ENCODE measurements at regions not wholly inside any gene's neighbourhood (a gene's known extent, or its start where the extent isn't known, plus 50 kb on each side); places are given as distances from the start of the nearest gene placed in this dataset.

DNA sequence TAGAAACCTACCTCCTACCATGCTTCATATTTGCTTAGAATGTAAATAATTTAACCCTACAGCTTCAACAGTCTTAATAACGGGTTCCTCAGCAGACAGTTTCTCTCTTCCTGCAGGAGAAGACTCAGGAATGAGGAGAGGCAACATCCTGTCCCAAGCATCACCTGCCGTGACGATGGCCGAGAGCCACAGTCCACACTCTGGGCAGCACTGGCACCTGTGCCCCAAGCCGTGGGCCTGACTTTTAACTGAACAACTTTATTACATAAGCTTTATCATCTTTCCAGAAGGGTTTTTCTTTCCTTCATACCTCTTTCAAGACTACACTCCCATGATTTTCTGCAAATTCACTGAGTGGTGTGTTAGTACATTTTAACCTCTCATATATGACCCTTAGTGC, 856.0 kb downstream of the GALR1 start:
- no peaks in the 10 kb centered on the region for H3K27me3 ChIP-seq (ENCODE audit: low read depth)
- H3K36me3 ChIP-seq (replicated peaks) = no peaks in the 10 kb centered on the region
- in situ Hi-C loops (cut with MboI; ENCODE audit: low sequenced_read_pairs) = no loop called here
- H3K4me3 ChIP-seq = no peak overlapping the region
- no peaks in the 10 kb centered on the region for H3K4me1 ChIP-seq
- DNase-seq (ENCODE audit: low spot score in 2 of 2) = no peak
- no peaks in the 10 kb centered on the region for H3K9me3 ChIP-seq

DNA sequence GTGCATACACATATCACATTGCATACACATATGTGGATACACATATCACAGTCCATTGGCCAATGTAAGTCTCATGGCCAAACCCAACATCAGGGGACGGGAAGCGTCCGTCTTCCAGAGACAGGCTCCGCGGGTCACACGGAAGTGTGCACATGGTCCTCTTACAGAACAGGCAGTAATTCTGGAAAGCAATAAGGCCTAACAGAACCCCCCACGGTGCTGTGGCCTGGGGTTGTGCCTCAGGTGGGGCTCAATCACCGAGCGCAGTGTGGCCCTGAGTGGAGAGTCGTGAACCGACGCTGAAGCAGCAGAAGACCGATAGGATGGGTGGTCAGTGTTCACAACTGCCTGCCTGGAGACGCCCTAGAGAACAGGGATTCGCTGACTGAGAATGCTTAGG, 857.3 kb downstream of the GALR1 start:
- Histone ChIP-seq H3K9me3 (no peaks in the 10 kb centered on the region), H3K4me3 (no peak overlapping the region), H3K36me3 (replicated peaks) (no peaks in the 10 kb centered on the region), H3K27me3 (ENCODE audit: low read depth) (no peaks in the 10 kb centered on the region), H3K4me1 (no peaks in the 10 kb centered on the region)
- no peak for DNase-seq (ENCODE audit: low spot score in 2 of 2)
- in situ Hi-C loops (cut with MboI; ENCODE audit: low sequenced_read_pairs) = no loop called here

DNA sequence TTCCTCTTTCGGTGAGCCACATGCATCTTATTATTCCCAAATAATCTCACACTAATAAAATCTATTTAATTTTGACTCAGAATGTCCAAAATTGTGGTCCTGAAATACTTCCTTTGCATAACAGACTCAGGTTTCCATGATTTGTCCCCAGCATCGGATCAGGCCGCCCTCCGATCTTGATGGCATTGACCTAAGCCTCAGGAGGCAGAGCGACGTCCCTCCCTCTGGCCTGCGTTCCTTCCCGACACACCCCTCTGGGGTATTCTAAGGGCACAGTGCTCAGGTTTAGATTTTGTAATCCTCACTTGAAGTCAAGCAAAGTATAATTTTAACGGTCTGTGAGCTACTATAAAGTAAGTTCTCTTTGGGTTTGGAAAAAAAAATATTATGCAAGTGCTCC, 857.7 kb downstream of the GALR1 start:
- in situ Hi-C loops (cut with MboI; ENCODE audit: low sequenced_read_pairs) = no loop called here

DNA sequence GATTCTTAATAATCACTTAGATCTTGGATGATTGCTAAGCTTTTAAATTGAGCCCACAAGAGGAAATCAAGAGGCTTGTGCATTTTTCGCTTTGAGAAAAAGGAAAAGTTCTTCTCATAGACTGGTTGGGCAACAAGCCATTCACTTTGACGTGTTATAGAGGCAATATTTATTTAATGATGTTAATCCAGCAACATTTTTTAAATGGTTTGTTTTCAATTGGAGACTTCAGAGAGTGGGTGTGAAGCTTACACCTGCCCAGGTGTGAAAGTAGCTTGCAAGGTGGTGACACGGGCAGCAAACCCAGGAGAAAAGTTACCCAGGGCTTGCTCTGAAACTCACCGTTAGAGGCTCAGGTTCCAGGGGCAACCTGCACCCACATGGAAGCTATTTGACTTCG, 858.9 kb downstream of the GALR1 start:
- no peak overlapping the region for H3K4me3 ChIP-seq
- no peaks in the 10 kb centered on the region for H3K9me3 ChIP-seq
- DNase-seq (ENCODE audit: low spot score in 2 of 2) = no peak
- in situ Hi-C loops (cut with MboI; ENCODE audit: low sequenced_read_pairs) = no loop called here
- H3K4me1 ChIP-seq = no peaks in the 10 kb centered on the region
- no peaks in the 10 kb centered on the region for H3K27me3 ChIP-seq (ENCODE audit: low read depth)
- no peaks in the 10 kb centered on the region for H3K36me3 ChIP-seq (replicated peaks)

More for the DNA sequence above, 857.7 kb downstream of the GALR1 start:
- H3K4me1 ChIP-seq = no peaks in the 10 kb centered on the region
- no peak overlapping the region for H3K4me3 ChIP-seq
- H3K9me3 ChIP-seq = no peaks in the 10 kb centered on the region
- no peak for DNase-seq (ENCODE audit: low spot score in 2 of 2)
- no peaks in the 10 kb centered on the region for H3K36me3 ChIP-seq (replicated peaks)
- no peaks in the 10 kb centered on the region for H3K27me3 ChIP-seq (ENCODE audit: low read depth)

DNA sequence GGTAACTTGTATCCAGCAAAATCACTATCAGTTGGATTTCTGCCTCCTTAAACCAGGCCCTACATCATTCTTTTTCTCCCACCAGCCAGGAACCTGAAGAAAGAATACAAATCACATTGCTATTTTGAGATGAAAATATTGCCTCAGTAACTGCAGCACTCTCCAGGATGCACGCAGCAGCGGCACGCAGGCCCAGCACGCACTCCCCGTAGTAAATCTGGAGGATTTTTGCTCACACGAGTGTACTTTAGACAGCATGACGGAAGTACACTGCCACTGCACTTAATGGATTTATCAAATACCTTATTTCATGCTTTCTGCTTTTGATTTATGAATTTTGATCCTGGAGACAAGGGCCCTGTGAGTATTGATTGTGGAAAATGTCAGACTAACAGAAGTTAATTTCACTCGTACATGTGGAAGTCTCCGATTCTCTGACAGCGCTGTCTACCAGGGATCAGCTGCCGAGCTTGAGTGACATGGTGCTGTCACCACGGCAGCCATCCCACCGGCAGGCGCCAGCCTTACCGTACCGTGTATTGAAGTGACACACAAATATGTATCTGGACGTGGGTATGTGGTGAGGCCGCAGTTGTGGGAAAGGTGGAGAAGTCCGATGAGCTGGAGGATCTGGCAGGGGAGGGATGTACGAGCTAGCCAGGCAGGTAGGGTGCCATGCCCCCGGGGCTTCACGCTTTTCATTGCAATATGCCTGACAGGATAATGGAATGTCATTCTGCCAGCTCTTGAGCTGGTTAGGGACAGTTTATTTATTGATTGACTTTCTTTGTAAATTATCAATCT, 863.7 kb downstream of the GALR1 start:
- no peak for DNase-seq (ENCODE audit: low spot score in 2 of 2)
- H3K27me3 ChIP-seq (ENCODE audit: low read depth) = no peaks in the 10 kb centered on the region
- H3K9me3 ChIP-seq = no peaks in the 10 kb centered on the region
- H3K4me1 ChIP-seq = no peaks in the 10 kb centered on the region
- H3K36me3 ChIP-seq (replicated peaks) = no peaks in the 10 kb centered on the region
- in situ Hi-C loops (cut with MboI; ENCODE audit: low sequenced_read_pairs) = no loop called here
- no peak overlapping the region for H3K4me3 ChIP-seq

DNA sequence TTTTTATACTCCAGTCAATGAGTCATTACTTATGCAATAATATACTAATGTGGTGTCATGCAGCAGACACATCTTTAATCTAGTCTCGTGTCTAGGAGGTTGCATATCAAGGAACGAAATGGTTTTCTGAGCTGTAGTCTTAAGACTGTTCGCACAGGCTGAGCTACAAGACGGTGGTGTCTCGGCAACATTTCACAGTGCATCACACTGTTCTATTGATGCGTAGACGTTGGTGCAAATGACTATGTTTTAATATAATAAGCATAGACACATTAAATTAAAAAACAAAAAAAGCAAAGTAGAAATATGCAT, 864.2 kb downstream of the GALR1 start:
- Histone ChIP-seq H3K4me1 (no peaks in the 10 kb centered on the region), H3K27me3 (ENCODE audit: low read depth) (no peaks in the 10 kb centered on the region), H3K4me3 (no peak overlapping the region), H3K9me3 (no peaks in the 10 kb centered on the region), H3K36me3 (replicated peaks) (no peaks in the 10 kb centered on the region)
- in situ Hi-C loops (cut with MboI; ENCODE audit: low sequenced_read_pairs) = no loop called here
- DNase-seq (ENCODE audit: low spot score in 2 of 2) = no peak

DNA sequence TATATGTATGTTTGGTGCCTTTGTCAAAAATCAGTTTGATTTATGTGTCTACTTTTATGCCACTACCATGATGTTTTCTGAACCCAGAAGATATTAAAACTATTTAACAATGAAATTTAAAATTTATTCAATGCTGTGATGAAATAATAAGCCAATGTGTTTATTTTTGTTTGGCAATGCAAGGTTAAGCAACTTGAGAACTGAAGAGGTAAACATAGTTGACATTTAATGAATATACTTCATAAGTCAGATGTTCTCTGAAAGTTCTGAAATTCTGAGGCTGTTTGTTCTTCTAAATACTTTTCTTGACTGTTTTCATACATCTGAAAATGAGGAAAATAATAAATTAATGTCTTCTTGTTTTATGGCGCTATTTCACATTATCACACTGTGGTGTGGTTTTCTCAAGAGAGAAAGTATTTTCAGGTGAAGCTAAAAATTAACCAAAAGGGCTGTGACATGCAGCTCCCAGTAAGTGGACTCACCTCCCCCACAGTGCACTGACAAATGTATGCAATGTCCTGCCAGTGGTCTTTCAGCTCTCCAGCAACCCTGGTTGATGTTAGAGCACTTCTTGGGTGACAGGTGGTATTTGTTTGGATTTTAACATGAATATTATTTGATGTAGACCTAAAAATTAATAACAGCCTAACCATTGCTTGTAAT, 863.6 kb upstream of the SALL3 start:
- Histone ChIP-seq H3K27me3 (ENCODE audit: low read depth) (no peaks in the 10 kb centered on the region), H3K4me3 (no peak overlapping the region), H3K9me3 (no peaks in the 10 kb centered on the region), H3K36me3 (replicated peaks) (no peaks in the 10 kb centered on the region), H3K4me1 (no peaks in the 10 kb centered on the region)
- DNase-seq (ENCODE audit: low spot score in 2 of 2) = no peak
- in situ Hi-C loops (cut with MboI; ENCODE audit: low sequenced_read_pairs) = no loop called here

DNA sequence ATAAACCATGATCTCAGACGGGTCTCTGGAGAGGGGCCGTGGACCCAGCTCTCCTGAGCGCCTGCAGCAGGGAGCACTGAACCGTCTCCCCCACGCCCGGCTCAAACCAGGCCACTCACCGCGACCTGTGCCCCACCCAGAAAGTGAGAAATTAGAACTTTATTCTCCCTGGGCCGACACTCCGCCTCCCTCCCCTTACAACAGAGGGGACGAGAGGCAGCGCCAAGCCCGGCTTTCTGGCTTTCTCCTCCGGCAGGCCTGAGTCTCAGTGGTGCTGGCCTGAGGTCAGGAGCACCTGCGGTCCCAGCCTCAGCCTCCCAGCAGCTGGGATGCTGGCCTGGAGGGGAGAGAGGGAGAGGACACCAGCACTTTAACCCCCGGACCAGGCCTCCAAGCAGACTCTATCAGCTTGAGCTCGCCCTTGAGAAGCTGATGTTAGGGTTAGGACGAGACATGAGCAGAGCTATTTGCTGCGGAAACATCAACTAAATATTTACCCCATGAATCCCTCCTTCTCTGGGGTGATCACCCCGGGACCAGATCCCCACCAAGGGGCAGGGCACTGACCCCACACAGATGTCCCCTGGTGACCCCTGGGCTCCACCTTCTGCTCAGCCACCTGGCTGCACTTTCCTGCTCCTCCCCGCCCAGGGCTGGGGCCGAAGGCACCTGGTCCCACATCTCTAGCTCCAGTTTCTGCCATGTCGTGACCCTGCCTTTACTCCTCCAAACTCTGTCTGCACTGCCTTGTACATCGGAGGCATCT, 856.3 kb upstream of the SALL3 start:
- Histone ChIP-seq H3K9me3 (no peaks in the 10 kb centered on the region), H3K27me3 (ENCODE audit: low read depth) (no peaks in the 10 kb centered on the region), H3K36me3 (replicated peaks) (no peaks in the 10 kb centered on the region), H3K4me1 (no peaks in the 10 kb centered on the region), H3K4me3 (no peak overlapping the region)
- no peak for DNase-seq (ENCODE audit: low spot score in 2 of 2)
- in situ Hi-C loops (cut with MboI; ENCODE audit: low sequenced_read_pairs) = no loop called here

DNA sequence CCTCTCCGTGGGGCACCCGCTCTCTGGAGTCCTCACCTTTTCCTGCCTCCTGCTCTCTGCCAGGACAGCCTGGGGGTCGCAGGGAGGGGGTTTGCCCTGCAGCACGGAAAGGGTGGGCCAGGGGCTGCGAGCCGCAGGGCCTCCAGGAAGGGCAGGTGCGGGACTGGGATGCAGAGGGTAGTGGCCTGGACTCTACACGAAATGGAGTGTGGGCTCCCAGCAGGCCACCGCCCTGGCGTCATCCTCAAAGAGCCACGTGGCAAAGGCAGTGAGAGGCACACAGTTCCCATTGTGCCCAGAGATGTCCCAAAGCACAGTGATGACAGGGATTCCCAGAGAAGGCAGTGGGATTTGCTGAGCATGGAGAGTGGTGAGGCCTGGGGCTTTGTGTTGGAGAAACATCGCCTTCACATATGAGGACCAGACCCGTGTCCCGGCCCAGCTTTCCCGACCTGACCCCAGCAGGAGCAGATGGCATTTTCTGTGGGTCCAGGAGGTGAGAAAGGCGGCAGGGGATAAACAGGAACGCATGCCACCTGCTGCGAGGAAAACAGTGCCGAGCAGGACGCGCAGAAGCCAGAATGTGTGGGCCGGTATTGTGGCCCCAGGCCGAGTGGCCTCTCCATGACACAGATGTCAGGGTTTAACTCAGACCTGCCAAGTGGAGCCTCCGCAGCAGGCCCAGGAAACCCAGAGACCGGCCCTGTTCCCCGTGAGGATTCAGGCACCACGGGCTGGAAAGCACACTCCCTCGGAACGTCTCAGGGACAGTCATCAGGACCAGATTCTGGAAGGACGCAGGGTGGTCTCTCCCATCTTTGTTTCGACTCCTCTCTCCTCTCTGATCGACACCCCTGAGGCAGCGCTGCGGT, 855.5 kb upstream of the SALL3 start:
- in situ Hi-C loops (cut with MboI; ENCODE audit: low sequenced_read_pairs) = no loop called here
- Histone ChIP-seq H3K4me1 (no peaks in the 10 kb centered on the region), H3K36me3 (replicated peaks) (no peaks in the 10 kb centered on the region), H3K27me3 (ENCODE audit: low read depth) (no peaks in the 10 kb centered on the region), H3K4me3 (no peak overlapping the region), H3K9me3 (no peaks in the 10 kb centered on the region)
- no peak for DNase-seq (ENCODE audit: low spot score in 2 of 2)

DNA sequence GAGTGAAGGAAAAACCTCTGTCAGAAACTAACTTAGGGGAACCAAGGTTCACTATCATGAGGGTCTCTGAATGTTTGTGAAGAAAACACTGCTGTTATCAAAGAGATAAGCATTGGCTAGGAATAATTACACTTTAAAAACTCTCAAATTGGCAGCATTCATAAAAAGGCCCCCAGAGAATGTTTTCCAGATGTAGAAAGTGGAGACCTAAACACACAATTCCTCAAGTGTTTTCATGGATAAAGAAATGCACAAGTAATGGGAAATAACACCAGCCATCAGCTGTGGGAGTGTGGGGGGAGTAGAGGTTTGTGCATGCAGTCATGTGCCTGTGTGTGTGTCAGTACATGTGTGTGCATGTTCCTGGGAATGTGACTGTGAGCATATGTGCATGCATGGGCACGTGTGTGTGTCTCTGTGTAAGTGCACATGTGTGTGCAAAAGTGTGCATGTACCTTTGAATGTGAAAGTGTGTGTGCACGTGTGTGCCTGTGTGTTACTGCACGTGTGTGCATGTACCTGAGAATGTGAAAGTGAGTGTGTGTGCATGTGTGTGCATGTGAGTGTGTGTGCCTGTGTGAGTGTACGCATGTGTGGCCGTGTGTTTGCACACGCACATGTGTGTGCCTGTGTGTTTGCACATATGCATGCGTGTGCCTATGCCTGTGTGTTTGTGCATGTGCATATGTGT, 854.3 kb upstream of the SALL3 start:
- in situ Hi-C loops (cut with MboI; ENCODE audit: low sequenced_read_pairs) = no loop called here
- H3K4me1 ChIP-seq = no peaks in the 10 kb centered on the region
- H3K4me3 ChIP-seq = no peak overlapping the region
- H3K9me3 ChIP-seq = no peaks in the 10 kb centered on the region
- no peaks in the 10 kb centered on the region for H3K36me3 ChIP-seq (replicated peaks)
- H3K27me3 ChIP-seq (ENCODE audit: low read depth) = no peaks in the 10 kb centered on the region
- no peak for DNase-seq (ENCODE audit: low spot score in 2 of 2)

DNA sequence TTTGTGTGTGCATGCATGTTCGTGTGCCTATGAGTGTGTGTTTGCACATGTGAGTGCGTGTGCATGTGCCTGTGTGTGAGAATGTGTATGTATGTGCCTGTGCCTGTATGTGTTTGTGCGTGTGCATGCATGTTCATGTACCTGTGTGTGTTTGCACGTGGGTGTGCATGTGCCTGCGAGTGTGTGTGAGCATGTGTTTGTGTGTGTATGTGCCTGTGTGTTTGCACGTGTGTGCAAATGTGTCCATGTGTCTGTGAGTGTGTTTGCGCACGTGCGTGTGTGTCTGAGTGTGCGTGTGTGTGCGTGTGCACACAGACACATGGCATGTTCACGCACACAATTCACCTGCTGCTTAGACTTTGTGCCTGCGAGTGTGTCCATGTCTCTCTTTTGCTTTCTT, 853.5 kb upstream of the SALL3 start:
- no peak overlapping the region for H3K4me3 ChIP-seq
- no peaks in the 10 kb centered on the region for H3K27me3 ChIP-seq (ENCODE audit: low read depth)
- H3K4me1 ChIP-seq = no peaks in the 10 kb centered on the region
- in situ Hi-C loops (cut with MboI; ENCODE audit: low sequenced_read_pairs) = no loop called here
- no peaks in the 10 kb centered on the region for H3K9me3 ChIP-seq
- H3K36me3 ChIP-seq (replicated peaks) = no peaks in the 10 kb centered on the region
- no peak for DNase-seq (ENCODE audit: low spot score in 2 of 2)

DNA sequence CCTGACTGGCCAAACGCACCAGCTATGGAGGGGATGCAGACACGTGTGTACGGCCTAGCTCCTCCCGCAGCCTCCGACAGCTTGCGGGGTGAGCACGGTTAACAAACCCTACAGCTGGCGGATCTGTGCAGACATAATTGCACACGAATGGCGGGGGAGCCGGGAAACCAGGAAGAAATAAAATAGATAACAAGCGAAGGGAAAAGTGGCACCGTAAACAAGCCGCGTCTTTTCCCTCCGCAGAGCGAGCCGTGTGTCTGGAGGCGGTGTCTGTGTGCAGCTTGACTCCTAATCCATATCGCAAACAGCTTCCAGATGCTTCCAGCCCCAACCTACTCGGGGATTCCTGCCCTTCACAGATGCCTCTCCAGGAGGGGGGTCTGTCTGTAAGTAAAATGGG, 853.1 kb upstream of the SALL3 start:
- Histone ChIP-seq H3K4me3 (no peak overlapping the region), H3K27me3 (ENCODE audit: low read depth) (no peaks in the 10 kb centered on the region), H3K9me3 (no peaks in the 10 kb centered on the region), H3K36me3 (replicated peaks) (no peaks in the 10 kb centered on the region), H3K4me1 (no peaks in the 10 kb centered on the region)
- DNase-seq (ENCODE audit: low spot score in 2 of 2) = no peak
- in situ Hi-C loops (cut with MboI; ENCODE audit: low sequenced_read_pairs) = no loop called here

DNA sequence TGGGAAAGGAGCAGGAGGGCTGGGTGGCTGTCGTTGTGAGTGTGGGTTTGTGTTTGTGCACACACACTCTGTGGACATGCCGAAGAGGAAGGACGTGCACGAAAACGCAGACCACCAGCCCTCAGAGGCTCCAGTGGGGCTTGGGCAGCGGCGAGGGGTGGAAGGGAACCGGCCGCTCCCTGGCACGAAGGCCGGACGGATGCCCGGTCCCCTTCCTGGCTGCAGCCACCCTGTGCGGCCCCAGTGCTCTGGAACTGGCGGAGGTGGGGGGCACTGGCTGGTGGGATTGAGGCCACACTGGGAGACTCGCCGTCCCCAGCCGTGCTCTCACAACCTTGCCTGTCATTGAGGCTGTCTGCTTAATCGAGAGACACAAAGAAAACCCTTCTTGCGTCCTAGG, 852.6 kb upstream of the SALL3 start:
- Histone ChIP-seq H3K27me3 (ENCODE audit: low read depth) (no peaks in the 10 kb centered on the region), H3K36me3 (replicated peaks) (no peaks in the 10 kb centered on the region), H3K4me3 (no peak overlapping the region), H3K4me1 (no peaks in the 10 kb centered on the region), H3K9me3 (no peaks in the 10 kb centered on the region)
- in situ Hi-C loops (cut with MboI; ENCODE audit: low sequenced_read_pairs) = no loop called here
- DNase-seq (ENCODE audit: low spot score in 2 of 2) = no peak
